ENCODE measurements at regions not wholly inside any gene's neighbourhood (a gene's known extent, or its start where the extent isn't known, plus 50 kb on each side); places are given as distances from the start of the nearest gene placed in this dataset.

GRCh38 chr9:110056062-110056461, 151.9 kb downstream of the C9orf152 start:
- Histone ChIP-seq H3K4me3 (replicated peaks in 1 of 3; ENCODE audit: insufficient read depth in 1 of 3, low read depth in 1 of 3, low read length in 3 of 3) (no peak overlapping the region), H3K9me1 (replicated peaks; ENCODE audit: control insufficient read depth, extremely low read depth, insufficient read depth, low read length) (no peaks in the 10 kb centered on the region), H2AFZ (ENCODE audit: low read depth, low read length) (no peak overlapping the region), H3K4me1 (ENCODE audit: control insufficient read depth, extremely low read depth, insufficient read depth, low read length) (peaks cover 42% of the 10 kb centered on the region), H3K36me3 (ENCODE audit: control insufficient read depth in 2 of 2, extremely low read depth in 1 of 2, insufficient read depth in 2 of 2, low read length in 2 of 2) (peaks cover 2% of the 10 kb centered on the region in 2 experiments), H3K4me2 (ENCODE audit: insufficient read depth, low read length) (no peak overlapping the region), H3K9me3 (replicated peaks; ENCODE audit: control insufficient read depth, insufficient read depth, low read length) (no peaks in the 10 kb centered on the region), H4K20me1 (replicated peaks; ENCODE audit: control insufficient read depth, extremely low read depth, insufficient read depth, low read length) (peaks cover 13% of the 10 kb centered on the region), H3K9ac (replicated peaks; ENCODE audit: extremely low read depth, insufficient read depth, low read length) (no peak overlapping the region), H3K27ac (ENCODE audit: insufficient read depth, low read depth, low read length) (no peak overlapping the region), H3K27me3 (ENCODE audit: control insufficient read depth in 2 of 2, insufficient read depth in 2 of 2, low read length in 2 of 2) (no peaks in the 10 kb centered on the region), H3K79me2 (ENCODE audit: control insufficient read depth, insufficient read depth, low read length) (peaks cover 99% of the 10 kb centered on the region)
- no peak for TF ChIP-seq FOS (IDR thresholded peaks at IDR 0.05; ENCODE audit: borderline replicate concordance, insufficient read depth, low read length)
- no peak for TF ChIP-seq POLR2AphosphoS5 (IDR thresholded peaks at IDR 0.05; ENCODE audit: insufficient read depth, low read depth, low read length)
- no peak for TF ChIP-seq MAX (IDR thresholded peaks at IDR 0.05; ENCODE audit: insufficient read depth, insufficient read length)
- TF ChIP-seq POLR2A (IDR thresholded peaks at IDR 0.05; ENCODE audit: low read depth, low read length), result no peak
- no peak for TF ChIP-seq CTCF (IDR thresholded peaks at IDR 0.05; ENCODE audit: extremely low read depth in 1 of 2, insufficient read depth in 1 of 2, low read depth in 1 of 2, low read length in 2 of 2)
- no peak for TF ChIP-seq MYC (IDR thresholded peaks at IDR 0.05; ENCODE audit: low read depth, low read length)
- TF ChIP-seq EZH2 (IDR thresholded peaks at IDR 0.05; ENCODE audit: borderline replicate concordance, low read depth, low read length, severe bottlenecking), result no peak
- no peak for TF ChIP-seq JUN (IDR thresholded peaks at IDR 0.05; ENCODE audit: borderline replicate concordance, insufficient read depth, insufficient read length, low read depth)
- no peak for TF ChIP-seq GATA2 (IDR thresholded peaks at IDR 0.05; ENCODE audit: insufficient read depth, insufficient read length, low read depth, low read length)
- FAIRE-seq (no peak), DNase-seq (ENCODE audit: low read depth, low spot score) (no peak)
- no TSS peak for BruUV-seq (replicated peaks)
- POLR2A ChIA-PET, result interaction anchor here (1.8 to 2.2 kb wide), 2 partner anchors 144 to 149 kb away, joined by 5 to 13 read pairs; no protein-coding TSS in a partner anchor
- CTCF ChIA-PET, result interaction anchor here (6.0 kb wide), 1 partner anchor 153 kb away, joined by 64 read pairs; no protein-coding TSS in a partner anchor
- intact Hi-C loops (cut with micrococcal nuclease), result loop anchor here (5.0 kb wide), 1 partner anchor 484 kb away; no protein-coding TSS in a partner anchor
- dilution Hi-C loops (cut with MboI; ENCODE audit: extremely low pct_ligation_motif_present, low sequenced_read_pairs), result no loop called here

Data from endothelial cell of umbilical vein (primary cell).